GM23338 (cell line): ENCODE measurements at regions not wholly inside any gene's neighbourhood (a gene's known extent, or its start where the extent isn't known, plus 50 kb on each side); places are given as distances from the start of the nearest gene placed in this dataset.

ENCODE experiments used
- ATAC-seq: fragments of 200-7000 bp; cut with Tn5 transposase; 3 replicates; pipeline ENCODE4 v1.9.1; 2020
- DNase-seq: peaks from one replicate; pipeline ENCODE4 v3.0.0-alpha.2; 2015; ENCODE audit warnings: low spot score
- H2AFZ ChIP-seq: fragments of 200-600 bp; sonication (generic); 2 replicates; pipeline ENCODE4 v1.8.0; 2016; ENCODE audit warnings: antibody characterized with exemption, mild to moderate bottlenecking, moderate library complexity
- H3F3A ChIP-seq: fragments of 200-600 bp; sonication (generic); replicated peaks from 2 replicates; pipeline ENCODE4 v1.8.0; 2017; ENCODE audit warnings: antibody characterized with exemption, mixed run types, low read depth
- H3K27ac ChIP-seq: fragments of 200-600 bp; sonication (generic); 2 replicates; pipeline ENCODE4 v1.6.1; 2016; ENCODE audit warnings: low read depth
- H3K27me3 ChIP-seq: fragments of 200-600 bp; sonication (generic); 2 replicates; pipeline ENCODE4 v1.8.0; 2016; ENCODE audit warnings: mild to moderate bottlenecking, mixed run types, moderate library complexity; ENCODE audit not compliant: insufficient read depth
- H3K36me3 ChIP-seq: fragments of 200-600 bp; sonication (generic); 2 replicates; pipeline ENCODE4 v1.8.0; 2016; ENCODE audit warnings: mild to moderate bottlenecking; ENCODE audit not compliant: insufficient read depth
- H3K4me1 ChIP-seq: fragments of 200-600 bp; sonication (generic); 2 replicates; pipeline ENCODE4 v1.8.0; 2016; ENCODE audit warnings: mild to moderate bottlenecking, moderate library complexity; ENCODE audit not compliant: insufficient read depth
- H3K4me2 ChIP-seq: fragments of 200-600 bp; sonication (generic); 2 replicates; pipeline ENCODE4 v1.7.1; 2017; ENCODE audit warnings: mixed run types
- H3K4me3 ChIP-seq: fragments of 200-600 bp; sonication (generic); 2 replicates; pipeline ENCODE4 v1.6.1; 2016; ENCODE audit warnings: mixed run types
- H3K79me2 ChIP-seq: fragments of 200-600 bp; sonication (generic); replicated peaks from 2 replicates; pipeline ENCODE4 v1.8.0; 2017; ENCODE audit warnings: mild to moderate bottlenecking; ENCODE audit not compliant: insufficient read depth
- H3K9me2 ChIP-seq: fragments of 200-600 bp; sonication (generic); 2 replicates; pipeline ENCODE4 v1.8.0; 2017; ENCODE audit not compliant: insufficient read depth
- H4K20me1 ChIP-seq: fragments of 200-600 bp; sonication (generic); replicated peaks from 2 replicates; pipeline ENCODE4 v1.8.0; 2017; ENCODE audit warnings: mild to moderate bottlenecking; ENCODE audit not compliant: insufficient read depth
- H3K27ac Mint-ChIP-seq: 2 replicates; pipeline ENCODE4 v1.8.0; 2020; ENCODE audit warnings: inconsistent platforms, mild to moderate bottlenecking, moderate library complexity, mixed read lengths
- H3K27me3 Mint-ChIP-seq: 3 replicates; pipeline ENCODE4 v1.8.0; 2022; ENCODE audit warnings: low read depth, mild to moderate bottlenecking, moderate library complexity, mixed read lengths, inconsistent platforms; ENCODE audit not compliant: insufficient read depth, poor library complexity
- H3K36me3 Mint-ChIP-seq: 3 replicates; pipeline ENCODE4 v1.8.0; 2021; ENCODE audit warnings: low read depth, mild to moderate bottlenecking, inconsistent platforms, moderate library complexity, mixed read lengths
- H3K4me1 Mint-ChIP-seq: 3 replicates; pipeline ENCODE4 v1.8.0; 2020; ENCODE audit warnings: mild to moderate bottlenecking, inconsistent platforms, mixed read lengths
- H3K4me3 Mint-ChIP-seq: 3 replicates; pipeline ENCODE4 v1.8.0; 2021; ENCODE audit warnings: moderate library complexity, mild to moderate bottlenecking, inconsistent platforms, mixed read lengths
- H3K9me3 Mint-ChIP-seq: 3 replicates; pipeline ENCODE4 v1.8.0; 2020; ENCODE audit warnings: moderate library complexity, mild to moderate bottlenecking, inconsistent platforms, mixed read lengths
- CREB1 ChIP-seq: fragments of 250-450 bp; sonication (Bioruptor Pico); IDR thresholded peaks from 2 replicates; pipeline ENCODE4 v1.5.0; 2020; ENCODE audit warnings: low read depth, mild to moderate bottlenecking, moderate library complexity
- CTCF ChIP-seq, 2 experiments: fragments of 200-600 bp in 1 of 2; sonication (generic) in 1 of 2; conservative IDR thresholded peaks; 2 replicates each; pipeline versions ENCODE4 v1.5.1 to v1.6.1; 2016 to 2017; ENCODE audit warnings: antibody characterized with exemption in 2 of 2, low read depth in 2 of 2, mild to moderate bottlenecking in 2 of 2, moderate library complexity in 1 of 2
- ETS1 ChIP-seq: IDR thresholded peaks from 2 replicates; pipeline ENCODE4 v1.6.1; 2016; ENCODE audit warnings: antibody characterized with exemption
- EZH2 ChIP-seq: fragments of 200-600 bp; sonication (generic); IDR thresholded peaks from one replicate; pipeline ENCODE4 v1.8.0; 2017; ENCODE audit warnings: antibody characterized with exemption, mild to moderate bottlenecking, low read depth; ENCODE audit not compliant: unreplicated experiment
- EZH2phosphoT487 ChIP-seq: fragments of 200-600 bp; sonication (generic); IDR thresholded peaks from one replicate; pipeline ENCODE4 v1.8.1; 2018; ENCODE audit warnings: antibody characterized with exemption; ENCODE audit not compliant: unreplicated experiment
- JUNB ChIP-seq: IDR thresholded peaks from one replicate; pipeline ENCODE4 v1.6.1; 2016; ENCODE audit warnings: antibody characterized with exemption; ENCODE audit not compliant: unreplicated experiment
- NANOG ChIP-seq: IDR thresholded peaks from 2 replicates; pipeline ENCODE4 v1.6.1; 2016; ENCODE audit warnings: antibody characterized with exemption, borderline replicate concordance
- POLR2AphosphoS5 ChIP-seq: IDR thresholded peaks from 2 replicates; pipeline ENCODE4 v1.6.1; 2016; ENCODE audit warnings: antibody characterized with exemption, low read depth
- REST ChIP-seq: IDR thresholded peaks from one replicate; pipeline ENCODE4 v1.6.1; 2018; ENCODE audit warnings: antibody characterized with exemption; ENCODE audit not compliant: unreplicated experiment
- STAT1 ChIP-seq: IDR thresholded peaks from one replicate; pipeline ENCODE4 v1.6.1; 2016; ENCODE audit warnings: antibody characterized with exemption; ENCODE audit not compliant: unreplicated experiment
- ZNF114 ChIP-seq: fragments of 250-450 bp; sonication (Bioruptor Pico); IDR thresholded peaks from 2 replicates; pipeline ENCODE4 v1.5.0; 2020; ENCODE audit warnings: mild to moderate bottlenecking, moderate library complexity
- ZNF331 ChIP-seq: fragments of 250-450 bp; sonication (Bioruptor Pico); IDR thresholded peaks from 2 replicates; pipeline ENCODE4 v1.5.0; 2020; ENCODE audit warnings: low read depth, mild to moderate bottlenecking, moderate library complexity
- ZNF462 ChIP-seq: fragments of 250-450 bp; sonication (Bioruptor Pico); IDR thresholded peaks from 2 replicates; pipeline ENCODE4 v1.5.0; 2020; ENCODE audit warnings: mild to moderate bottlenecking, moderate library complexity

GRCh38 chr5:163642904-163643303, 137.5 kb downstream of the MAT2B start:
- no peaks in the 10 kb centered on the region for H3K9me3 Mint-ChIP-seq
- Histone ChIP-seq H4K20me1 (no peaks in the 10 kb centered on the region), H3K36me3 (no peaks in the 10 kb centered on the region), H3K9me2 (peaks cover 5% of the 10 kb centered on the region), H3K79me2 (no peaks in the 10 kb centered on the region), H3K27me3 (no peaks in the 10 kb centered on the region), H3K4me3 (no peak overlapping the region), H3K27ac (no peak overlapping the region), H2AFZ (no peak overlapping the region), H3K4me1 (no peaks in the 10 kb centered on the region), H3F3A (no peaks in the 10 kb centered on the region), H3K4me2 (no peak overlapping the region)
- no peak overlapping the region for H3K27ac Mint-ChIP-seq
- DNase-seq (no peak), ATAC-seq (no peak)
- no peak overlapping the region for H3K4me3 Mint-ChIP-seq
- no peaks in the 10 kb centered on the region for H3K36me3 Mint-ChIP-seq
- TF ChIP-seq STAT1: no peak
- no peak for TF ChIP-seq REST
- TF ChIP-seq EZH2: no peak
- no peak for TF ChIP-seq CREB1
- TF ChIP-seq NANOG: no peak
- no peak for TF ChIP-seq ZNF114
- TF ChIP-seq EZH2phosphoT487: no peak
- TF ChIP-seq JUNB: no peak
- no peak for TF ChIP-seq ZNF462 (CRISPR knock-in tag)
- no peak for TF ChIP-seq CTCF (conservative IDR thresholded peaks at IDR 0.05; ENCODE audit: low read depth in 2 of 2)
- TF ChIP-seq ETS1: no peak
- TF ChIP-seq ZNF331 (CRISPR knock-in tag): no peak
- TF ChIP-seq POLR2AphosphoS5: no peak
- H3K27me3 Mint-ChIP-seq: peaks cover 2% of the 10 kb centered on the region
- H3K4me1 Mint-ChIP-seq: no peaks in the 10 kb centered on the region
